ENCODE measurements at regions not wholly inside any gene's neighbourhood (a gene's known extent, or its start where the extent isn't known, plus 50 kb on each side); places are given as distances from the start of the nearest gene placed in this dataset.
"Not testable (repeated sequence)": the region's sequence is repeated elsewhere in the genome, so short reads cannot be mapped to it uniquely, and the experiment has no call there.

DNA sequence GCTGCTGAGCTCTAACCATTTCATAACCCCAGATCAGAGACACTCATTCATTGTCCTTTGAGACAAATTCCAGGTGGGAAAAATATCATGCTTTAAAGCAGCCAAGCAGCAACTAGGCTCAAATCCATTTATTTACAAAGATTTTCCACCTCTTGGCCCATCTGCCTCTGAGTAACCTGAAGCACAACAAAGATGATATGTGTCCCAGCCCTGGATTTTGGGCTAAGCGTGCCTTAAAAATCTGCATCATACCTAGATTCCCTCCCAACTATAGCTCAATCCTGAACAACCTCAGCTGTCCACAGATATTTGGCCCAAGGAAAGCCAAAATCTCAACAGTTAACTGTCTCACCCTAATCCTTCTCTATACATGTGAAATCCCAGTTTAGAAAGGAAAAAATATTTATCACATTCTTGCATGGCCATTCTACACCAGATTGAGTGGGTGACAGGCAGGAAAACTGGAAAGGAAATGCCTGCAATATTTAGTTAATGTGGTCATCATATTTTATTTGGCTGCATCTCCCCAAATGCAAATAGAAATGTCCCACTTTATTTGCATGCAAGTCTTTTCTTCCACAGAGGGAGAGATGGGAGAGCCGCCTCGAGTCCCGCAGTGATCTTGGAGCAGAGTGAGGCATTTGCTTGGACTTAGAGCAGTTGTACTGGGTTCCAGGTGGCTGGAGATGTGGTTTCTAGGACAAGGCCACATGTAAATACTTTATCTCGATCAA, 146.4 kb upstream of the EOLA2 start:
- no peak overlapping the region for H3K27ac Mint-ChIP-seq
- H3K27me3 Mint-ChIP-seq = no peaks in the 10 kb centered on the region
- H3K36me3 Mint-ChIP-seq = peaks cover 1% of the 10 kb centered on the region
- no peak overlapping the region for H3K4me3 Mint-ChIP-seq
- H3K4me1 Mint-ChIP-seq = no peaks in the 10 kb centered on the region
- no peaks in the 10 kb centered on the region for H3K9me3 Mint-ChIP-seq

GRCh38 chrX:150085881-150086280, 147.6 kb upstream of the EOLA2 start:
- Mint-ChIP-seq H3K27ac (no peak overlapping the region), H3K36me3 (no peaks in the 10 kb centered on the region)

DNA sequence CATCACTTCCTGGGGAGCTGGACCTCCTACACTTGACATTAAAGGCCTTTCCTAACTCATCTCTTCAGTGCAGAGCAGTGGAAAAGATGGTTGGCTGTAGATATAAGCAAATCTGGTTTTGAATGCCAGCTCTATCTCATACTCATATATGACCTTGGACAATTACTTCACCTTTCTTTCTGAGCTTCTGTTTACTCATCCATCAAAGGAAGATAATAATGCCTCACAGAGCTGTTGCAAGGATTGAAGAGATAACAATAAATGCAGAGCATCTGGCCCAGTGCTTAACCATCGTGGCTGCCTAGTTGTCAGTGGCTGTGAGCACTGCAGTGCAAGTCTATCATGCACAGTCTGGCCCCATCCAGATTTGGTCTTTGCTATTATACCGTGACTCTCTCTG, 148.1 kb upstream of the EOLA2 start:
- H3K27ac Mint-ChIP-seq = no peak overlapping the region
- H3K36me3 Mint-ChIP-seq = no peaks in the 10 kb centered on the region
- H3K4me1 Mint-ChIP-seq = no peaks in the 10 kb centered on the region
- no peak overlapping the region for H3K4me3 Mint-ChIP-seq
- no peaks in the 10 kb centered on the region for H3K9me3 Mint-ChIP-seq
- no peaks in the 10 kb centered on the region for H3K27me3 Mint-ChIP-seq

More at GRCh38 chrX:150085881-150086280, 147.6 kb upstream of the EOLA2 start:
- no peaks in the 10 kb centered on the region for H3K27me3 Mint-ChIP-seq
- no peak overlapping the region for H3K4me3 Mint-ChIP-seq
- H3K9me3 Mint-ChIP-seq = no peaks in the 10 kb centered on the region
- no peaks in the 10 kb centered on the region for H3K4me1 Mint-ChIP-seq

DNA sequence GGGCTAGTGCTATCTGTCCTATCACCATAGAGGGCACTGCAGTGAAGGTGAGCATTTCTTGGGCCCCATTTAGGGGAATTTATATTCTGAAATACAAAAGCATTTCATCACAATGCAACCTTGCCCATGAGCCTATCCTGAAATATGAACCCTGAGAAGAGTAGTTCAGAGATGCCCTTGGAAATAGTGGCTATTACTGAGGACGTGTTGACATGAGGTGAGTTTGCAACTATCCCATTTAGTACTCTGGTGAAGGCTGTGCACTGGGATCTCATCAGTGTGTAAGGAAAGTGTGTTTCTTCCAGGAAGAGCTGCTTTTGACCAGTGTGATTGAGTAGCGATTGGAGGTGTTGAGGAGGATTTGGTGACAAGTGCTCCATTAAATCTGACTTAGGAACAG, 149.3 kb upstream of the EOLA2 start:
- Mint-ChIP-seq H3K4me3 (no peak overlapping the region), H3K36me3 (no peaks in the 10 kb centered on the region), H3K27ac (no peak overlapping the region), H3K9me3 (no peaks in the 10 kb centered on the region), H3K27me3 (no peaks in the 10 kb centered on the region), H3K4me1 (no peaks in the 10 kb centered on the region)

- Mint-ChIP-seq H3K27ac (no peak overlapping the region), H3K9me3 (no peaks in the 10 kb centered on the region), H3K4me1 (no peaks in the 10 kb centered on the region), H3K36me3 (no peaks in the 10 kb centered on the region), H3K27me3 (no peaks in the 10 kb centered on the region), H3K4me3 (no peak overlapping the region)
These were observed 149.8 kb upstream of the EOLA2 start for GRCh38 chrX:150088042-150088441.

GRCh38 chrX:150088766-150089518, 150.7 kb upstream of the EOLA2 start:
- no peaks in the 10 kb centered on the region for H3K36me3 Mint-ChIP-seq
- no peaks in the 10 kb centered on the region for H3K4me1 Mint-ChIP-seq
- H3K27me3 Mint-ChIP-seq = no peaks in the 10 kb centered on the region
- H3K4me3 Mint-ChIP-seq = no peak overlapping the region
- no peak overlapping the region for H3K27ac Mint-ChIP-seq
- H3K9me3 Mint-ChIP-seq = no peaks in the 10 kb centered on the region

DNA sequence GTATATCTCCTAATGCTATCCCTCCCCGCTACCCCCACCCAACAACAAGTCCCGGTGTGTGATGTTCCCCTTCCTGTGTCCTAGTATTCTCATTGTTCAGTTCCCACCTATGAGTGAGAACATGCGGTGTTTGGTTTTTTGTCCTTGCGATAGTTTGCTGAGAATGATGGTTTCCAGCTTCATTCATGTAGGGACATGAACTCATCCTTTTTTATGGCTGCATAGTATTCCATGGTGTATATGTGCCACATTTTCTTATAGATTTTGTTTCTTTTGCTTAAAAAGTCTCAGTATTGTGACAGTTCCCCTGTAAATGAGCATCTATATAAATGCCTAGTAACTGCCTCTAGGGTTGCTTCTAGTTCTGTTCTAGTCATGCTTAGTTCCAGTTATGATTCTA, 153.0 kb upstream of the EOLA2 start:
- H3K9me3 Mint-ChIP-seq = not testable (repeated sequence)

DNA sequence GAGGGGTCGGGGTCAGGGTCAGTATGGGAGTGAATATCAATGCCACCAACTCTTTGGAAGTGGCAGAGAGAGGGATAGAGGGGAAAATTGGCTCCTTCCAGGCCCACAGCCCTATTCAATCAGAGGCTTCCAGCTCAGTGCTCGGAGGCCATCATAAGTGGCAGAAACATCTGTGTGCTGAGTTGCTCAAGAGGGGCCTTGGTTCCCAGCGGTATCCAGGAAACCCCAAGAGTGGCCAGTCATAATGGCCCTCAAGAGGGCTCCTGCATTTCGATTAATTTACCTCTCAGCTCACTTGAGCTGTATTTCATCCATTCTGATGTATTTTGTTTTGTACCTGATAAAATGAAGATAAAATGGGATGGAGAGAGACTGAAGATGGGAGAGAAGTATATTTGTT, 154.3 kb upstream of the EOLA2 start:
- Mint-ChIP-seq H3K4me1 (no peaks in the 10 kb centered on the region), H3K36me3 (no peaks in the 10 kb centered on the region), H3K9me3 (no peaks in the 10 kb centered on the region), H3K27me3 (no peaks in the 10 kb centered on the region), H3K27ac (no peak overlapping the region), H3K4me3 (no peak overlapping the region)

More for the DNA sequence above, 153.0 kb upstream of the EOLA2 start:
- not testable (repeated sequence) for H3K27me3 Mint-ChIP-seq, H3K36me3 Mint-ChIP-seq, H3K4me1 Mint-ChIP-seq, H3K4me3 Mint-ChIP-seq, H3K27ac Mint-ChIP-seq

- H3K36me3 Mint-ChIP-seq = no peaks in the 10 kb centered on the region
- H3K4me3 Mint-ChIP-seq = no peak overlapping the region
- no peaks in the 10 kb centered on the region for H3K27me3 Mint-ChIP-seq
- no peaks in the 10 kb centered on the region for H3K4me1 Mint-ChIP-seq
- no peaks in the 10 kb centered on the region for H3K9me3 Mint-ChIP-seq
- H3K27ac Mint-ChIP-seq = no peak overlapping the region
These were observed 156.1 kb upstream of the EOLA2 start for GRCh38 chrX:150094375-150094774.

DNA sequence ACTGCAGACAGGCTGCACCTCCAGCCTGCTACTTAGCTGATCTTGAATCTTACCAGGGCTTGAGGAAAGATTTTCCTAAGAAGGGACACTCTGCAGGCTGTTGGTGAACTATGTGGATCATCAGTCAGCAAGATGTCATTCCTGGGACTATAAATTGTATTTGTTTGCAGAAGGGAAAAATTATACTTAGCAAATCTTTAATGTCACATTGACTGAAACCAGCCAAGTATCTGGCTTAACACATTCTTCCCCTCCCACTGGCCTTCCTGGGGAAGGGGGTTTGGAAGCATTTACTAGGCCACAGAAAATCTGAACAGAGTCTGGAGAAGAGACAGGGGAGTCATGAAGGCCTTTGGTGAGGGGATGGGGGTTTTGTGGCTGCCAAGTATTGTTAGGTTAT, 156.7 kb upstream of the EOLA2 start:
- no peaks in the 10 kb centered on the region for H3K36me3 Mint-ChIP-seq
- no peak overlapping the region for H3K4me3 Mint-ChIP-seq
- no peaks in the 10 kb centered on the region for H3K27me3 Mint-ChIP-seq
- H3K27ac Mint-ChIP-seq = no peak overlapping the region
- H3K4me1 Mint-ChIP-seq = no peaks in the 10 kb centered on the region
- no peaks in the 10 kb centered on the region for H3K9me3 Mint-ChIP-seq

DNA sequence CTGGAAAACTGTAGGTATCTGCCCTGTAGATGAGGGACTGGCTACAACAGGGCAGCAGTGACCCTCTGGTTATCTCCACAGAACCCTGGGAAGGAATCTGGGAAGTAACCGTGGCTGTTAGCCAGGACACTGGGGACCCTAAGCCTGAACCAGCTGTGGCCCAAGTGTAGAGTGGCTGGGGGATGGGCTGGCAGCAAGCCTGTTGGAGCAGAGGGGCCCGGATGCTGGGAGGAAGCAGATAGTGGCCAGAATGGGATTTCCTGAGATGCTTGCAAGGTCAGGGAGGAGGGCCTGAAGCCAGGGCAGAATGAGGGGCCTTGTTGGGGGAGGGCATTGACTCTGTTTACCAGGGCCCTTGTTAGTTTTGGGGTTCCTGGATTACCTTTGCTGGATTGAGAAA, 161.0 kb upstream of the EOLA2 start:
- Mint-ChIP-seq H3K4me3 (no peak overlapping the region), H3K36me3 (no peaks in the 10 kb centered on the region), H3K27me3 (no peaks in the 10 kb centered on the region), H3K4me1 (no peaks in the 10 kb centered on the region), H3K9me3 (no peaks in the 10 kb centered on the region), H3K27ac (no peak overlapping the region)

GRCh38 chrX:150100261-150100660, 162.0 kb upstream of the EOLA2 start:
- Mint-ChIP-seq H3K36me3 (no peaks in the 10 kb centered on the region), H3K27me3 (no peaks in the 10 kb centered on the region), H3K27ac (no peak overlapping the region), H3K4me3 (no peak overlapping the region), H3K9me3 (no peaks in the 10 kb centered on the region), H3K4me1 (no peaks in the 10 kb centered on the region)

DNA sequence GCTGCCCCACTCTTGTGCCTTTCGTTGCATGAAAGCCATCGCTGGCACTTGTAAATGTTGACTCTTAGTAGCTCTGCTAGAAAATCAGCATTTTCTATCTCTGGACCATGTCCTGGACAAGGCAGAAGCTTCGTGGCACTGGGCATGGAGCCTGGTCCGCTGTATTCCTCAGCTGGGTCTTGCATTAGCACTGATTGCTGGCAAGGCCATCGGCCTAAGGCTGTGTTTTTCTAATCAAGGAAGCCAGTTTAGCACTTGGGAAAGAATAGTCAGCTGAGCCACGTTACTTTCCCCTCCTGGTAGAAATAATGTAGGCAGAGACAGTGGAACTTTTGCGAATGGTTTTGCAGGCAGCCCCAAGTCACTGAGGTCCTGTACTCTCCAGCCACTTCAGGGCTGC, 180.2 kb upstream of the EOLA2 start:
- Mint-ChIP-seq H3K27me3 (peaks cover 4% of the 10 kb centered on the region), H3K9me3 (no peaks in the 10 kb centered on the region), H3K4me1 (no peaks in the 10 kb centered on the region), H3K27ac (no peak overlapping the region), H3K36me3 (no peaks in the 10 kb centered on the region), H3K4me3 (no peak overlapping the region)

GRCh38 chrX:150119323-150119722, 181.0 kb upstream of the EOLA2 start:
- peaks cover 4% of the 10 kb centered on the region for H3K27me3 Mint-ChIP-seq
- H3K9me3 Mint-ChIP-seq = no peaks in the 10 kb centered on the region
- H3K36me3 Mint-ChIP-seq = no peaks in the 10 kb centered on the region
- no peak overlapping the region for H3K27ac Mint-ChIP-seq
- H3K4me3 Mint-ChIP-seq = no peak overlapping the region
- no peaks in the 10 kb centered on the region for H3K4me1 Mint-ChIP-seq

DNA sequence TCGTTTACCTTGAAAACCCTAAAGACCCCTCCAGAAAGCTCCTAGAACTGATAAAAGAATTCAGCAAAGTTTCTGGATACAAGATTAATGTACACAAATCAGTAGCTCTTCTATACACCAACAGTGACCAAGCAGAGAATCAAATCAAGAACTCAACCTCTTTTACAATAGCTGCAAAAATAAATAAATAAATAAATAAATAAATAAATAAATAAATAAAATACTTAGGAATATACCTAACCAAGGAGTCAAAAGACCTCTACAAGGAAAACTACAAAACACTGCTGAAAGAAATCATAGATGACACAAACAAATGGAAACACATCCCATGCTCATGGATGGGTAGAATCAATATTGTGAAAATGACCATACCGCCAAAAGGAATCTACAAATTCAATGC, 186.8 kb upstream of the EOLA2 start:
- not testable (repeated sequence) for H3K4me1 Mint-ChIP-seq, H3K36me3 Mint-ChIP-seq

DNA sequence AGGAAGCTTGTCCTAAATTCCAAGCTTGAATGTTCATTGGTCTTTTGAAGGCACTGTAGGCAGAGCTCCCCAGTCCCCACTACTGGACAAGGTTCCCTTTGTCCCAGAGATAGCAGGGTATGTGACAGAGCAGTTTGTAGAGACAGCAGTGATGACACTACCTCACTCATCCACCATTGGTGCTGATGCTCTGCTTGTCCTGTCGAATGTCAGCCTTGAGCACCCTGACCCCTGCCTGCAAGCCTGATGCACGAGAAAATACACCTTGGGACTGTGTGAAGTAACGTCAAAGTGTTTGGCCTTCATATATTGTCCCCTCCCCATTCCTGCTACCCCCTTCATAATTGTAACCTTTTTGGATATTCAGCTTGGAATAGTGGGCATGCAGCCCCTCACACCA, 188.9 kb upstream of the EOLA2 start:
- no peak overlapping the region for H3K27ac Mint-ChIP-seq
- H3K4me3 Mint-ChIP-seq = no peak overlapping the region
- H3K4me1 Mint-ChIP-seq = no peaks in the 10 kb centered on the region
- H3K9me3 Mint-ChIP-seq = no peaks in the 10 kb centered on the region
- no peaks in the 10 kb centered on the region for H3K36me3 Mint-ChIP-seq
- H3K27me3 Mint-ChIP-seq = no peaks in the 10 kb centered on the region

More for the DNA sequence above, 186.8 kb upstream of the EOLA2 start:
- H3K27ac Mint-ChIP-seq, H3K9me3 Mint-ChIP-seq, H3K27me3 Mint-ChIP-seq, H3K4me3 Mint-ChIP-seq: not testable (repeated sequence)

Measured in activated naive CD4-positive, alpha-beta T cell treated with anti-CD3 and anti-CD28 coated beads, Interleukin-2, amount 50 U/mL, for 24 hours (primary cell).